SK-N-MC (cell line): ENCODE measurements at regions not wholly inside any gene's neighbourhood (a gene's known extent, or its start where the extent isn't known, plus 50 kb on each side); places are given as distances from the start of the nearest gene placed in this dataset.
A peak's percentile ranks its signal among the peaks of the same experiment; 100 is the strongest.

ENCODE experiments used
- DNase-seq: peaks from one replicate; pipeline ENCODE4 v3.0.0-alpha.2; 2011; ENCODE audit warnings: low read depth, low spot score
- H3K27ac ChIP-seq: fragments of 200-600 bp; sonication (generic); 2 replicates; pipeline ENCODE4 v1.5.1; 2016; ENCODE audit warnings: mixed run types
- H3K36me3 ChIP-seq: fragments of 200-600 bp; sonication (generic); 2 replicates; pipeline ENCODE4 v1.6.1; 2017; ENCODE audit warnings: antibody characterized with exemption, low read length, mixed read lengths; ENCODE audit not compliant: insufficient read depth
- H3K4me3 ChIP-seq: fragments of 200-600 bp; sonication (generic); 2 replicates; pipeline ENCODE4 v1.5.1; 2016
- H3K9ac ChIP-seq: fragments of 200-600 bp; sonication (generic); 2 replicates; pipeline ENCODE4 v1.8.0; 2017; ENCODE audit warnings: mixed run types, mixed read lengths; ENCODE audit not compliant: insufficient read length
- H3K9me3 ChIP-seq: fragments of 200-600 bp; sonication (generic); 2 replicates; pipeline ENCODE4 v1.6.1; 2017; ENCODE audit warnings: low read depth, mild to moderate bottlenecking, antibody characterized with exemption, low read length, moderate library complexity, mixed read lengths
- EZH2 ChIP-seq: fragments of 200-600 bp; sonication (generic); IDR thresholded peaks from one replicate; pipeline ENCODE4 v1.6.1; 2017; ENCODE audit warnings: antibody characterized with exemption
- FOXP2 ChIP-seq: optimal IDR thresholded peaks from 2 replicates; pipeline ENCODE3; 2011; ENCODE audit warnings: mild to moderate bottlenecking, moderate library complexity; ENCODE audit not compliant: insufficient read depth; ENCODE audit errors: extremely low read length, control extremely low read depth
- POLR2AphosphoS5 ChIP-seq: IDR thresholded peaks from 2 replicates; pipeline ENCODE4 v1.6.1; 2012; ENCODE audit warnings: mild to moderate bottlenecking, low read depth, low read length, borderline replicate concordance

DNA sequence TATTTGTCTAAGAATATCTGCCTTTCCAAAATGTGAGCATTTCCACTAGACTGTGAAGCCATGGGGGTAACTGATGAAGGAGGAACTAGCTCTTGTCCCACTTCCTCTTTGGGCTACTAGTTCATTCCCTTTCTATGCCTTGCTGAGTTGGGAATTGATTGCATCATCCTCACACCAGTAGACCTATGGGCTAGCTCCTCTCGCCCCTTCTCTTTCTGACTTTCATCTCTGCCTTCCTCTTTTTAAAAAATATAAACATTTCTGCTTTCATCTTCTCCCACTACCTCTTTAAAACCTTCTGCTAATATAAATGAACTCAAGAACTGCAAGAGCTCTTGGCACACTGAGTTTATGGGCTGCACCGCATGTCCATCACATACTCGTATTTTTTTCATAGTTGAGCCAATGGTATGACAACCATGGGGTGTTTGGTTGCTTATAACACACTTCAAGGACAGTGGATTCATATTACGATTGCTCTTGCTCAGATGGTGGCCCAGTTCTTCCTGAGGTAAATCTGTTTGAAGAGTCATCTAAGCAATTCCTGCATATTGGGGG, 182.0 kb downstream of the REEP3 start:
- H3K9ac ChIP-seq, result no peak overlapping the region
- DNase-seq, result no peak
- H3K36me3 ChIP-seq, result no peaks in the 10 kb centered on the region
- no peaks in the 10 kb centered on the region for H3K9me3 ChIP-seq
- TF ChIP-seq FOXP2 (no peak), EZH2 (no peak), POLR2AphosphoS5 (no peak)
- no peak overlapping the region for H3K4me3 ChIP-seq
- H3K27ac ChIP-seq, result no peak overlapping the region

DNA sequence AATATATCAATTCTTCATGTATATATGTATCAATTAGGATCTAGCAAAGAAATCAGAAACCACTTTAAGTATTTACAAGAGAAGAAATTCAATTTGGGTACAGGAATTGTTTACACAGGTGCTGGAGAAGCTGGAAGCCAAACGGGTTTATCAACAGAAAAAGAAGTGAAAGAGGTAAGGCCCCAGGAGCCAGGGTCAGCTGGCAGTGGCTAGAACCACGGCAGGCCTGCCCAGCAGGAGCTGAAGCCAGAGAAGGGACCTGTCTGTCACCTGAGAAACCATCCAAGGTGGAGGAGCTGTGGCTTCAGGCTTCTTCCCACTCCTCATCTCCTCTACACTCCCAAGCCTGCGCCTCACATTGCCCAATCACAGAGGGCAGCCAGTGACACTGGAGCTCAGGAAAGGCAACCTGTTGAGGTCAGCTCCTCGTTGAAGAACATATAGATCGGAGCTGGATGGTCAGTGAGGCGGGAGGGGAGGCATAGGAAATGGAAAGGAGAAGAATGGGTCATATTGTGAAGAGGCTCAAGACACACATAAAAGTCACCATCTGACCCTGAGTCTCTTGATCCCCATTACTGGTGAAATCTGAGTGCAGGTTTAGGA, 182.6 kb downstream of the REEP3 start:
- no peaks in the 10 kb centered on the region for H3K36me3 ChIP-seq
- no peak overlapping the region for H3K4me3 ChIP-seq
- no peak overlapping the region for H3K9ac ChIP-seq
- no peak for DNase-seq
- no peaks in the 10 kb centered on the region for H3K9me3 ChIP-seq
- no peak overlapping the region for H3K27ac ChIP-seq
- TF ChIP-seq EZH2 (no peak), FOXP2 (no peak)

DNA sequence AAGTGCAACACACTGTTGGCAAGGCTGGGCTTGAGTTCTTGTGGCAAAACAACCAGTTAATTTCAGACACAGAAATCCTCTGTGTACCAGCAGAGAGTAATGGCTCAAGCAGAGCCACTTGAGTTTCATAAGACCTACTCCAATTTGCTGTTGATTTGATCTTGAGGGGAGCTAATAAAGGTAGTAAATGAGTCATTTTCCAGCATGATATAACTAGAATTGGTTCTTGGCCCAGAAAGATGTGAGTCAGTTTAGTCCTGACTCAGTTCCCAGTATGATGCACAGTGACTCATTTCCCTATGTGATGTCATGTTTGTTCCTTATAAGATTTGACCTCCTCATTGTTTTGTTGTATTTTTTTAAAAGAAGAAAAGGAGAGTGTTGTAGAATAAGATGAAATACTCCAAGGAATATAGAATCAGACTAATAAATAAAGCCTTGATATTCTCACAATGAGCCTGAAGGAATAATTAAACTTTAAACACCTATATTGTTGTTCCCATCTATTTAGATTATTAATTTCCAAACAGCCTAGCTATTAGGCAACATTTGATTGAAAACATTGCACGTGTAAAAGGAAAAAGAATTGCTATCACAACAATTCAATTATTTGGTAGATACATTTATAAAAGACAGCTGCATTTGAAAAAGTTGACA, 186.2 kb downstream of the REEP3 start:
- Histone ChIP-seq H3K27ac (no peak overlapping the region), H3K36me3 (no peaks in the 10 kb centered on the region), H3K9ac (no peak overlapping the region), H3K4me3 (no peak overlapping the region), H3K9me3 (no peaks in the 10 kb centered on the region)
- TF ChIP-seq POLR2AphosphoS5 (no peak), FOXP2 (no peak), EZH2 (no peak)
- no peak for DNase-seq

DNA sequence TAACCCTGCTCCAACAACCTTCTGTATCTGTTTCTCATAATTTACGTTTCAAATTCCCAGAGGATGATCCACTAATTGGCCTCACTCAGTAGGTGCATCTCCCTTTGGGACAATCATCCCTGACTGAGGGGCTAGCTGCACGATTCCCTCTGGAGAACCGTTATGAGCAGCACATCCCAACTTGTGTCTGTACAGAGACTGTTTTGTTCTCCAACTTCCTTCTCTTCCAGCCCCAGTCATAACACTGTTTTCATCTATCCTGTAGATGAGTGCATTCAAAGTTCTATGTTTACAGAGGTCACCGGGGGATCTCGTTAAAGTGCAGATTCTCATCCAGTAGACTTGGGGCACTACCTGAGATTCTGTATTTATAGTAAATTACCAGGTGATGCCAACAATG, 187.2 kb downstream of the REEP3 start:
- Histone ChIP-seq H3K4me3 (no peak overlapping the region), H3K9me3 (no peaks in the 10 kb centered on the region), H3K36me3 (no peaks in the 10 kb centered on the region), H3K9ac (no peak overlapping the region), H3K27ac (no peak overlapping the region)
- DNase-seq, result no peak
- no peak for TF ChIP-seq EZH2
- no peak for TF ChIP-seq FOXP2
- no peak for TF ChIP-seq POLR2AphosphoS5

DNA sequence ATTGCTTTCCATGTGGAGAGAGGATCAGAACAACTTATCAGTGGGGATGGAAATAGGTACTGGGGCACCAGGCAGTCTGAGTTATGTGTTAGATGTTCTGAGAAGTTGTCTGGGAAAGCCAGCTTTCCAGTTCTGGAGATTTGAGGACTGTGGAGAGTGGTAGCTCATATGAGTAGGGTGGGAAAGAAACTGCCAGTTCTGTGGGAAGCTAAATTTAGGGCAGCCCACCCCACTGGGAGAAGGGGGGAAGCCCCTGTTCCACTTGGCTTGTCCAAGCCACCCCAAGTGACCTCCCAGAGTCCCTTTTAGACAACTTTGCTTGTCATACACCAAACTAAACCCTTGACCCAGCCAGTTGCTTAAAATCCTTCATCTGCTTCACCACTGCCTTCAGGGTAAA, 189.5 kb downstream of the REEP3 start:
- DNase-seq, result no peak
- no peak for TF ChIP-seq FOXP2
- no peak for TF ChIP-seq POLR2AphosphoS5
- TF ChIP-seq EZH2, result no peak
- H3K9me3 ChIP-seq, result no peaks in the 10 kb centered on the region
- H3K27ac ChIP-seq, result no peak overlapping the region
- H3K9ac ChIP-seq, result no peak overlapping the region
- H3K4me3 ChIP-seq, result no peak overlapping the region
- H3K36me3 ChIP-seq, result no peaks in the 10 kb centered on the region

DNA sequence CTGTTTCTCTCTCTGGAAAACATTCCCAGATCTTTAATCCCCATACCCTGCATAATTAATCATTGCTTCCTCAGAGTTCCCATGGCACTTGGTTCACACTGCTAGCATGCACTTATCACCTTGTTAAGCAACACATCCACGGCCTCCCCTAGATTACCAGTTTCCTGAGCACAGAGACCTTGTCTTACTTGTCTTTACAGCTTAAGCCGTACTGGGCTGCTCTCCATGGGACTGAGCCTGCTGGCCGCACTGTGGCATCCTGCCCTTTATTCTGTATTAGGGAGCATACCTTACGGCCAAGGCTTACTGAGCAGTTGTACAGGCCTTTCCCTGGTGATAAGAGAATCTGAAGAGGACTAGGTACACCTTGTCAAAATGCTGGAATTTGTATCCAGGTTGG, 190.2 kb downstream of the REEP3 start:
- Histone ChIP-seq H3K36me3 (no peaks in the 10 kb centered on the region), H3K9me3 (no peaks in the 10 kb centered on the region), H3K4me3 (no peak overlapping the region), H3K27ac (no peak overlapping the region), H3K9ac (no peak overlapping the region)
- no peak for TF ChIP-seq EZH2
- TF ChIP-seq POLR2AphosphoS5, result no peak
- TF ChIP-seq FOXP2, result no peak
- DNase-seq, result no peak

DNA sequence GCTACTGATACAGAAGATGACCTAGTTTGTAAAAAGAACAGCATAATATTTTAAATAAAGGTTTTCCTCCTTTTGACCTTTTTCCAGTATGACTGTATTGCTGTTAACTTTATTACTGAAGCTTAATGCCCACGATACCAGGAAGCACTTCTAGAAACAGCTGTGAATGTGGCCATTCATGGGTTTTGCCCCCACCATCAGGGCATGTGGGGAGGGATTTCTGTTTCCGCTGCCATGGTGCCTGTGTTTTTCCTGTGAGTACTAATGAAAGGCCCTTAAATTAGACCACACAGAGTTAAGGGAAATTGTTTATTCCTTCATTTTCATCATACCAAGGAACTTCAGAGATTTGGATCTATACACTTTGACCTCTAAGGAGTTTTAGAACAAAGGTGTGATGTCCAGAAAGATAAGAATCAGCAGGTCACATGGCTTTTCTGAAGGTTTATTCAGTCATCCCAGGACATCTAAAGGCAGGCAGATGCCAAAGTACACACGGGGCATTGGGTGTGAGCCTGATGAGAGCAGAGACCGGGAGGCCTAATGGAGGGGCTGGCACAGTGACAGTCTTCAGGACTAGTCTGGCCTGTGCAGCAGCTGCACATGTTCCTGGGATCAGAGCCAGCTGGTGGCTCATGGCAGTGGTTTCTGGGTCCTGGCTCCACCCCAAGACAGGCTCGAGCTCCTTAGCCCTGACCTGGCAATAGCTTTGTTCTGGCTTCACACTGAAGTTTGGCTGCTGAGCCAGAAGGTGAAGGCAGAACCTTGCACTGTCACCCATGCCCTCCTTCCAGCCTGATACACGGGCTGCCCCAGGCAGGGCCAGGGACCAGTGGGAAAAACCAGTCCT, 190.9 kb downstream of the REEP3 start:
- DNase-seq, result no peak
- H3K27ac ChIP-seq, result no peak overlapping the region
- no peak overlapping the region for H3K9ac ChIP-seq
- TF ChIP-seq POLR2AphosphoS5 (no peak), EZH2 (no peak), FOXP2 (no peak)
- peak overlapping the region; percentile 54 for H3K4me3 ChIP-seq
- H3K36me3 ChIP-seq, result no peaks in the 10 kb centered on the region
- no peaks in the 10 kb centered on the region for H3K9me3 ChIP-seq

DNA sequence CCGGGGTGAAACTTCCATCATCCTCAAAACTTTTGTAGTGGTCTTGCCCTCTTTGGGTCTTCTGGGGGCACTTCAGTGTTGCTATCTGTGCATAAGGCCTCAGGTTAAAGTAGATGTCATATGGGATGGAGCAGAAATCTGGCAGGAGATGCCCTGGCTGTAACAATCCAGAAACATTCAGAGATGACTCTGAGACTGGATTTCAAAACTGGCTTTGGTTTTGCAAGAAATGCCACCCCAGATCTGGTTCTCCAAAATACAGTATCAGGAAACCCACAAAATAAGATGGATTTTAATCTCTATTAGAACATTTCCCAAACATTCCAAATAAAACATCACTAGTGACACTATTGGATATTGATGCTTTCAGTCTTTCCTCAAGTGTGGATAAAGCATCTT, 191.5 kb downstream of the REEP3 start:
- H3K4me3 ChIP-seq, result peak overlapping the region; percentile 54
- H3K9ac ChIP-seq, result no peak overlapping the region
- H3K27ac ChIP-seq, result peak overlapping the region; percentile 5; the same call in 1 of the 2 replicates
- no peaks in the 10 kb centered on the region for H3K36me3 ChIP-seq
- H3K9me3 ChIP-seq, result no peaks in the 10 kb centered on the region
- DNase-seq, result no peak
- TF ChIP-seq EZH2 (no peak), FOXP2 (no peak), POLR2AphosphoS5 (no peak)
